ENCODE measurements at regions not wholly inside any gene's neighbourhood (a gene's known extent, or its start where the extent isn't known, plus 50 kb on each side); places are given as distances from the start of the nearest gene placed in this dataset.

GRCh38 chr6:16927205-16927604, 165.9 kb upstream of the ATXN1 start:
- TF ChIP-seq POLR2A (IDR thresholded peaks at IDR 0.05) (no peak), CTCF (IDR thresholded peaks at IDR 0.05) (no peak)

Data from prostate gland (tissue), 2 donors.